A673 (cell line): ENCODE measurements at regions not wholly inside any gene's neighbourhood (a gene's known extent, or its start where the extent isn't known, plus 50 kb on each side); places are given as distances from the start of the nearest gene placed in this dataset.

Experiments
- BruUV-seq: library from RNA; stranded (reverse); fragments of 400-500 nt; replicated peaks from 2 replicates; lab custom pipeline; 2021; lab: Mats Ljungman, UMichigan
- CTCF ChIA-PET: fragments of 300-600 bp; sonication (Branson Sonifier 250); formaldehyde crosslinking; loops from one replicate; lab custom pipeline; 2022; ENCODE audit warnings: antibody characterized with exemption; lab: Charles Lee
- POLR2A ChIA-PET: fragments of 300-600 bp; sonication (Branson Sonifier 250); formaldehyde crosslinking; loops from one replicate; lab custom pipeline; 2022; ENCODE audit warnings: antibody characterized with exemption; ENCODE audit not compliant: low non-redundant PET; lab: Charles Lee
- DNase-seq: peaks from one replicate; pipeline ENCODE4 v3.0.0-alpha.2; 2015; ENCODE audit warnings: low spot score
- H3K27ac ChIP-seq: fragments of 200-600 bp; sonication (generic); 2 replicates; pipeline ENCODE4 v1.5.1; 2016; ENCODE audit warnings: mixed run types, low read depth, mild to moderate bottlenecking, mixed read lengths, antibody characterized with exemption, low read length; ENCODE audit not compliant: poor library complexity, severe bottlenecking
- H3K27me3 ChIP-seq: fragments of 200-600 bp; sonication (generic); replicated peaks from 2 replicates; pipeline ENCODE4 v1.6.1; 2017; ENCODE audit warnings: mixed run types, low read depth, mild to moderate bottlenecking, mixed read lengths, antibody characterized with exemption, low read length; ENCODE audit not compliant: insufficient read depth, poor library complexity
- H3K36me3 ChIP-seq: fragments of 200-600 bp; sonication (generic); 2 replicates; pipeline ENCODE4 v1.6.1; 2016; ENCODE audit warnings: mixed run types, mild to moderate bottlenecking, mixed read lengths, antibody characterized with exemption, low read length; ENCODE audit not compliant: insufficient read depth, poor library complexity, severe bottlenecking
- H3K4me1 ChIP-seq: fragments of 200-600 bp; sonication (generic); 2 replicates; pipeline ENCODE4 v1.6.1; 2017; ENCODE audit warnings: mixed run types, mild to moderate bottlenecking, mixed read lengths, antibody characterized with exemption, low read length; ENCODE audit not compliant: insufficient read depth, poor library complexity, severe bottlenecking
- H3K4me3 ChIP-seq: fragments of 200-600 bp; sonication (generic); 2 replicates; pipeline ENCODE4 v1.5.1; 2016; ENCODE audit warnings: low read depth, mixed run types, mild to moderate bottlenecking, mixed read lengths, low read length; ENCODE audit not compliant: poor library complexity, severe bottlenecking
- H3K9me3 ChIP-seq: fragments of 200-600 bp; sonication (generic); 2 replicates; pipeline ENCODE4 v1.6.1; 2016; ENCODE audit warnings: mixed run types, low read depth, mild to moderate bottlenecking, mixed read lengths, antibody characterized with exemption, low read length; ENCODE audit not compliant: poor library complexity, severe bottlenecking
- CTCF ChIP-seq: fragments of 300-800, 200-600 bp; sonication (generic); conservative IDR thresholded peaks from 2 replicates; pipeline ENCODE4 v1.5.1; 2017; ENCODE audit warnings: low read depth, mild to moderate bottlenecking, antibody characterized with exemption, low read length, moderate library complexity, mixed read lengths
- EZH2 ChIP-seq: fragments of 200-600 bp; sonication (generic); IDR thresholded peaks from 2 replicates; pipeline ENCODE4 v1.6.1; 2017; ENCODE audit warnings: borderline replicate concordance, low read depth, mild to moderate bottlenecking, mixed read lengths, antibody characterized with exemption, low read length; ENCODE audit not compliant: poor library complexity, severe bottlenecking
- intact Hi-C: fragments of 100-400 bp; cut with micrococcal nuclease; formaldehyde crosslinking; loops from one replicate; pipeline ENCODE4 v1.10.0; 2022; ENCODE audit not compliant: unreplicated experiment

DNA sequence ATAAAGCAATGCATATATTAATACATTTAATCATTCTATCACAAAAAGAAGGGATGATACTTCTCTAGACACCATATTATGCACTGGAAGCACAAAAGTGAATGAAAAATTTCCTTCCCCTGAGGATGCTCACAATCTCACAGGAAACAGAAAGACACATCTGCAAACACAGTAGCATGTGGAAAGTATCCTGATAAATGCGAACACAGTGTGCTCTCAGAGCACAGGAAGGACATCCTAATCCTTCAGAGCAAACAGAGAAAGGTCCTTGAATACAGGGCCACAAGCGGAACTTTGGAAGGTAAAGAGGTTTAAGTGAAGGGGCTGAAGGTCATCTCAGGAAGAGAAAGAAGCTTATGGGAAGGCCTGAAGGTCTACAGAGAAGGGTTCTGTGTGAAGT lies 524.6 kb upstream of the LRRC4C start:
- ChIA-PET POLR2A (no interaction called here), CTCF (no interaction called here)
- Histone ChIP-seq H3K4me1 (no peaks in the 10 kb centered on the region), H3K27ac (no peak overlapping the region), H3K9me3 (peaks cover 30% of the 10 kb centered on the region), H3K36me3 (no peaks in the 10 kb centered on the region), H3K27me3 (no peaks in the 10 kb centered on the region), H3K4me3 (no peak overlapping the region)
- TF ChIP-seq EZH2 (no peak), CTCF (no peak)
- DNase-seq = no peak
- intact Hi-C loops = no loop called here
- BruUV-seq = no TSS peak

DNA sequence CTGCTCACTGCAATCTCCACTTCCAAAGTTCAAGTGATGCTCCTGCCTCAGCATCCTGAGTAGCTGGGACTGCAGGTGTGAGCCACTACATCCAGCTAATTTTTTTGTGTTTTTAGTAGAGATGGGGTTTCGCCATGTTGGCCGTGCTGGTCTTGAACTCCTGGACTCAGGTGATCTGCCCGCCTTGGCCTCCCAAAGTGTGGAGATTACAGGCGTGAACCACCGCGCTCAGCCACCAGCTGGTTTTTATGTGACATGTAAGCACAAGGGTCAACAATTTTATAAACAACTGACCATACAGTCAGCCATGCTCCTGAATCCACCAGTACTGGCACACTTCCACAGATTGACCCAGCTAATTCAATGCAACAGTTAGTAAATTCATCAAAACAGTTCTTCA lies 526.3 kb upstream of the LRRC4C start:
- no TSS peak for BruUV-seq
- CTCF ChIA-PET = no interaction called here
- peaks cover 37% of the 10 kb centered on the region for H3K9me3 ChIP-seq

DNA sequence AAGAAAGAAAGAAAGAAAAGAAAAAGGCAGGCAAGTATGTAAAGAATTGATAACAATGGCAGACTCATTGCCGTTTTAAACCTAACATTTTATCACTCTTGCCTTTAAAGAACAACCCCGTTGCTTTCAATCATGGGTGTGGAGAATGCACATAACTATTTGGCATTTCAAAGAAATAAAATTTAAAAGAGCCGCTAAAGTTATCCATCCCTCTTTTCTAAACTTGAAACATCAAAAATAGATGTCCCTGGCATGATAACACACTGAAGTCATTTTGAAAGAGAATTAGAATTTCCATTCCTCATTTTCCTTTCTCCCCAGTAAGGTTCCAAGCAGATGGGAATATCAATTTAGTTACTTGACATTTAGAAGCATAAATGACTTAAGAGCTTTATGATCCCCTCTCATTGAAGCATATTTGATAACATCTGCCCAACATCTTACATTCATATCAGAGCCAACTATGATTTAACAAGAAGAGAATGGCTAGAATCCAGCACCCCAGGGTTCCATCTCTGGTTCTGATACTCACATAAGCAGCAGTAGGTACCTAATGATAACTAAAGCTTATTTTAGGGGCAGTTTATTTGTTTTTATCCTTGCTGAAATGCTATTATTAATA lies 529.6 kb upstream of the LRRC4C start:
- H3K27ac ChIP-seq = no peak overlapping the region
- H3K4me1 ChIP-seq = no peaks in the 10 kb centered on the region
- TF ChIP-seq CTCF (no peak), EZH2 (no peak)
- ChIA-PET CTCF (no interaction called here), POLR2A (no interaction called here)
- no peaks in the 10 kb centered on the region for H3K36me3 ChIP-seq
- no peaks in the 10 kb centered on the region for H3K27me3 ChIP-seq
- DNase-seq = peak; percentile 14
- BruUV-seq = no TSS peak
- H3K4me3 ChIP-seq = no peak overlapping the region
- intact Hi-C loops = no loop called here
- H3K9me3 ChIP-seq = peaks cover 29% of the 10 kb centered on the region

More for the DNA sequence above, 526.3 kb upstream of the LRRC4C start:
- Histone ChIP-seq H3K4me3 (no peak overlapping the region), H3K27me3 (no peaks in the 10 kb centered on the region), H3K36me3 (no peaks in the 10 kb centered on the region), H3K27ac (no peak overlapping the region), H3K4me1 (no peaks in the 10 kb centered on the region)
- POLR2A ChIA-PET = no interaction called here
- TF ChIP-seq EZH2 (no peak), CTCF (no peak)
- no peak for DNase-seq
- intact Hi-C loops = no loop called here
